Thoracic aorta (tissue), 2 donors: ENCODE measurements at regions not wholly inside any gene's neighbourhood (a gene's known extent, or its start where the extent isn't known, plus 50 kb on each side); places are given as distances from the start of the nearest gene placed in this dataset.

ENCODE experiments used
- ATAC-seq: fragments of 150-250 bp; one replicate; pipeline ENCODE4 v1.8.0; 2017; ENCODE audit warnings: low read depth; ENCODE audit not compliant: insufficient number of reproducible peaks, low FRiP score
- DNase-seq: peaks from one replicate; pipeline ENCODE4 v3.0.0-alpha.2; 2020; ENCODE audit warnings: low spot score
- H3K27ac ChIP-seq, 2 donors: fragments of 200-600 bp; sonication (generic); 1 replicate in 1 of 2; 2 replicates in 1 of 2; pipeline ENCODE4 v1.5.1; 2016; ENCODE audit warnings: mild to moderate bottlenecking in 2 of 2, moderate library complexity in 2 of 2
- H3K27me3 ChIP-seq: fragments of 200-600 bp; sonication (generic); replicated peaks from 2 replicates; pipeline ENCODE4 v1.6.0; 2016; ENCODE audit warnings: mild to moderate bottlenecking; ENCODE audit not compliant: insufficient read depth
- H3K36me3 ChIP-seq: fragments of 200-600 bp; sonication (generic); one replicate; pipeline ENCODE4 v1.5.1; 2016
- H3K4me1 ChIP-seq, 2 donors: fragments of 200-600 bp; sonication (generic); 1 replicate in 1 of 2; 2 replicates in 1 of 2; pipeline versions ENCODE4 v1.5.1 to v1.6.0; 2016; ENCODE audit warnings: low read depth in 2 of 2, mild to moderate bottlenecking in 1 of 2; ENCODE audit not compliant: control insufficient read depth in 1 of 2
- H3K4me3 ChIP-seq: fragments of 200-600 bp; sonication (generic); 2 replicates; pipeline ENCODE4 v1.5.1; 2016; ENCODE audit warnings: mild to moderate bottlenecking
- H3K9me3 ChIP-seq: fragments of 200-600 bp; sonication (generic); 2 replicates; pipeline ENCODE4 v1.5.1; 2016
- CTCF ChIP-seq: fragments of 200-600 bp; sonication (generic); IDR thresholded peaks from one replicate; pipeline ENCODE4 v1.5.1; 2019; ENCODE audit warnings: antibody characterized with exemption

- no peaks in the 10 kb centered on the region for H3K27me3 ChIP-seq
- no peaks in the 10 kb centered on the region for H3K36me3 ChIP-seq
- DNase-seq: no peak
- no peak overlapping the region for H3K4me3 ChIP-seq
- no peak for ATAC-seq
- peaks cover 7% of the 10 kb centered on the region for H3K9me3 ChIP-seq
- TF ChIP-seq CTCF: no peak
- no peaks in the 10 kb centered on the region for H3K4me1 ChIP-seq
- no peak overlapping the region for H3K27ac ChIP-seq
Observed at GRCh38 chr11:44505581-44506054, 59.8 kb upstream of the CD82 start.

GRCh38 chr11:44506375-44507016 lies 59.0 kb upstream of the CD82 start:
- DNase-seq: no peak
- no peak for ATAC-seq

GRCh38 chr11:44507491-44507890 lies 58.0 kb upstream of the CD82 start:
- Histone ChIP-seq H3K36me3 (no peaks in the 10 kb centered on the region), H3K4me1 (no peaks in the 10 kb centered on the region), H3K9me3 (peaks cover 7% of the 10 kb centered on the region), H3K27me3 (no peaks in the 10 kb centered on the region), H3K27ac (no peak overlapping the region), H3K4me3 (no peak overlapping the region)
- DNase-seq: no peak
- ATAC-seq: no peak
- no peak for TF ChIP-seq CTCF

More at GRCh38 chr11:44506375-44507016, 59.0 kb upstream of the CD82 start:
- peaks cover 7% of the 10 kb centered on the region for H3K9me3 ChIP-seq
- H3K27me3 ChIP-seq: no peaks in the 10 kb centered on the region
- no peaks in the 10 kb centered on the region for H3K36me3 ChIP-seq
- H3K4me3 ChIP-seq: no peak overlapping the region
- no peaks in the 10 kb centered on the region for H3K4me1 ChIP-seq
- H3K27ac ChIP-seq: no peak overlapping the region
- no peak for TF ChIP-seq CTCF

- Histone ChIP-seq H3K4me3 (no peak overlapping the region), H3K27ac (no peak overlapping the region), H3K36me3 (no peaks in the 10 kb centered on the region), H3K9me3 (peaks cover 7% of the 10 kb centered on the region), H3K4me1 (no peaks in the 10 kb centered on the region), H3K27me3 (no peaks in the 10 kb centered on the region)
- DNase-seq (no peak), ATAC-seq (no peak)
- no peak for TF ChIP-seq CTCF
Observed at GRCh38 chr11:44507896-44508445, 57.5 kb upstream of the CD82 start.

GRCh38 chr11:44509296-44509695 lies 56.2 kb upstream of the CD82 start:
- DNase-seq (no peak), ATAC-seq (no peak)
- no peaks in the 10 kb centered on the region for H3K36me3 ChIP-seq
- H3K4me3 ChIP-seq: no peak overlapping the region
- TF ChIP-seq CTCF: no peak
- H3K4me1 ChIP-seq: no peaks in the 10 kb centered on the region
- no peaks in the 10 kb centered on the region for H3K27me3 ChIP-seq
- no peak overlapping the region for H3K27ac ChIP-seq
- peaks cover 7% of the 10 kb centered on the region for H3K9me3 ChIP-seq
